GM19395 (cell line): ENCODE measurements at regions not wholly inside any gene's neighbourhood (a gene's known extent, or its start where the extent isn't known, plus 50 kb on each side); places are given as distances from the start of the nearest gene placed in this dataset.
"Not testable (repeated sequence)": the region's sequence is repeated elsewhere in the genome, so short reads cannot be mapped to it uniquely, and the experiment has no call there.

Experiments used
- ATAC-seq: cut with Tn5 transposase; IDR thresholded peaks from one replicate; pipeline ENCODE4 v1.9.1; 2021; ENCODE audit warnings: mild to moderate bottlenecking, moderate library complexity; ENCODE audit not compliant: unreplicated experiment

GRCh38 chr14:22176957-22177356 lies 412.1 kb downstream of the DAD1 start:
- ATAC-seq: no peak

DNA sequence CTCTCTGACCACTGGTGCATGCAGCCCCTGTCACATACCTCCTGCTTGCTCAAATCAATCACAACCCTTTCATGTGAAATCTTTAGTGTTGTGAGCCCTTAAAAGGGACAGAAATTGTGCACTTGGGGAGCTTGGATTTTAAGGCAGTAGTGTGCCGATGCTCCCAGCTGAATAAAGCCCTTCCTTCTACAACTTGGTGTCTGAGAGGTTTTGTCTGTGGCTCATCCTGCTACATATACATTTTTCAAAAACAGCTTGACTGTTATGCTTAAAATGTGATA lies 413.8 kb downstream of the DAD1 start:
- ATAC-seq: not testable (repeated sequence)

DNA sequence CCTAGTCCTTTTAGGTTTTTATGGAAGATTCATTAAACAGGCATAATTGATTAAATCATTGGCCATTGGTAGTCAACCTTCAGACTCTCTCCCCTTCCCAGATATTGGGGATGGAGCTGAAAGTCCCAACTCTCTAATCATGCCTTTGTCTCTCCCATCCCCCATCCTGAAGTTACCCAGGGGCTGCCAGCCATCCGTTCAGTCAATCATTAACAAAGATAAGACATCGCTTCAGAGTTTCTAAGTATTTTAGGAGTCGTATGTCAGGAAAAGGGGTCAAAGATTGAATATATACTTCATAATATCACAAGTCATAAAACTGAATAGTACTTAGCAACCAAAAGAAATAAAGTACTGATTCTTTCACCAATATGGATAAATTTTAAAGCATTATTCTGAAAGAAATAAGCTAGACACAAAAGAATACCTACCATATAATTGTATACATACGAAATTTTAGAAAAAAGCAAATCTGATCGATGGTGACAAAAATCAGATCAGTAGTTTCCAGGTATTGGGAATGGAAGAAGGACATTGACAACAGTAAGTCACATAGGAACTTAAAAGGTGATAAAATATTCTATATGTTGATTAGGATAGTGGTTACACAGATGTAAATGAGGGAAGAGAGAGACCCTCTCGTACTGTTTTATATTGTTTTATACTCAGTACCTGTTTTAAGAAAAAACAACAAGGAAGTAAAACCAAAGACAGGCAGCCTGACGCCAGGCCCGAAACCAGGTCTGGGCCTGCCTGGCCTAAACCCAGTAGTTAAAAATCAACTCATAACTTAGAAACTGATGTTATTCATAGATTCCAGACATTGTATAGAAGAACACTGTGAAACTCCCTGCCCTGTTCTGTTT lies 414.4 kb downstream of the DAD1 start:
- ATAC-seq: no peak

GRCh38 chr14:22168092-22168955 lies 420.7 kb downstream of the DAD1 start:
- ATAC-seq: no peak

DNA sequence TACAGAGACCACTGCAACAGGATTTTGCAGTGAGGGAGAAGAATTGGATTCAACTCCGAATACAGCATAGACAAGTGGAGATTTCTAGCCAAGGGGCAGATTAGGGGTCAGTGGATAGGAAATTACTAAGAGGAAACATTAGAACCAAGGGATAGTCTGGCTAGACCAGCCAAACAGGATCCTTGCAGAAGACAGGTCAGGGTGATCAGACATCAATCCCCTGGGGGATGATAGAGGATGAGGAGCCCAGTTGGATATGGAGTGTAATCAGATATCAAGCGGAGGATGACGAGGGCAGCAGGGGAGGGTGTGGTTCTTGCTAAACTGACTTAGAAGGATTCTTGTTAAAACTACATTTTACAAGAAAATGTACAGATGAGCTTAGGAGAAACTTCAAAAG lies 424.4 kb downstream of the DAD1 start:
- no peak for ATAC-seq

GRCh38 chr14:22163051-22163450 lies 426.0 kb downstream of the DAD1 start:
- no peak for ATAC-seq

- ATAC-seq: no peak
These were observed 429.1 kb downstream of the DAD1 start for GRCh38 chr14:22159957-22160356.

DNA sequence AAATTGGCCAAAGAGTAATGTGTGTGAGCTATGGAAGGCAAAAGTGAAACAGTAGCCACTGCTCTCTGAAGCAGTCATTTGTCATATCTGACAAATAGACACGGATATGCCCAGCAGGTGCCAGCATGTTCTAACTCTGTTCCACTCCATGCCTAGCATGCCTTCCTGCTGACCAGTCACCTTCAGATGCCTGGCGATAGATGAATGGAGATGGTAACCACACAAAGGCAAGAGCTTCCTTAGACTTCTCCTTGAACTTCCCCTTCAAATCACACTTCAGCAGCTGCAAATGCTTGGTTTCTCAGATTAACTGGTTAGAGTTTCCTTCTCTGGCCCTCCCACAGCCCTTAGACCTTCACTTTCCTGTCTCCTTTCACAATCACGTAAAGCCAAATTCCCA lies 429.9 kb downstream of the DAD1 start:
- no peak for ATAC-seq

DNA sequence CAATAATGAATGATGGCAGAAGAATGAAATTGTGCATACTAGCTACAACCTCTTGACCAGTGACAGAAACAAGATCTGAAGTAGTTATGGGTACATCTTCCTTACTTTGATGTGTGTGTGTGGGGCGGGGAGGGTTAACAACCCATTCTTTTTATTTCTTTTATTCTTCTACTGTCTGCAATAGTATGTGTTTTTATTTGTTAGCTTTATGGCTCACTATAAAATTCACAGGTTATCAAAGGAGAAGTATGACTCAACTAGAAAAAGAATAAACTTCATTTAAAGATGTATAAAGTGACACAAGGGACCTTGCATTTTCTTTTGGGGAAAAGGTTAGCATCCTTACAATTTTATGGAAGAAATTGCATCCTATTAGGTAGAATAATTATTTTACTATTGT lies 430.5 kb downstream of the DAD1 start:
- no peak for ATAC-seq

GRCh38 chr14:22155571-22155970 lies 433.5 kb downstream of the DAD1 start:
- no peak for ATAC-seq

DNA sequence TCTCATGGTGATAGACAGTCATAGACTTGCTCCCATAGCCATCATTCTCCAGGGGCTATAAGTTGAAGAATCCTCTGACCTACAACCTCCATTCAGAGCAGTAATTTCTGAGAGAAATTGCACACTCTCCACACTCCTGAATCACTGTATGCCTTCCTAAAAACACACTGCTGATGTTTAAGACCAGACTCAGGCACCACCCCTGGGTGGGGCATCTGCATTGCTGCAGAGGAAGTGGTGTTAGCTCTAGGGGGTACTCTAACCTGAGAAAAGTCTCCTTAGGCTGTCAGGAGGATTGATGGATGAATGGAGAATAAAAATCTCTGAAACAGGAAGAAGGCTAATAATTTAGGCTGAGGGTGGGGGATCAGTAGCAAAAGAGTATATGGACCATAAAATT lies 436.1 kb downstream of the DAD1 start:
- ATAC-seq: no peak

DNA sequence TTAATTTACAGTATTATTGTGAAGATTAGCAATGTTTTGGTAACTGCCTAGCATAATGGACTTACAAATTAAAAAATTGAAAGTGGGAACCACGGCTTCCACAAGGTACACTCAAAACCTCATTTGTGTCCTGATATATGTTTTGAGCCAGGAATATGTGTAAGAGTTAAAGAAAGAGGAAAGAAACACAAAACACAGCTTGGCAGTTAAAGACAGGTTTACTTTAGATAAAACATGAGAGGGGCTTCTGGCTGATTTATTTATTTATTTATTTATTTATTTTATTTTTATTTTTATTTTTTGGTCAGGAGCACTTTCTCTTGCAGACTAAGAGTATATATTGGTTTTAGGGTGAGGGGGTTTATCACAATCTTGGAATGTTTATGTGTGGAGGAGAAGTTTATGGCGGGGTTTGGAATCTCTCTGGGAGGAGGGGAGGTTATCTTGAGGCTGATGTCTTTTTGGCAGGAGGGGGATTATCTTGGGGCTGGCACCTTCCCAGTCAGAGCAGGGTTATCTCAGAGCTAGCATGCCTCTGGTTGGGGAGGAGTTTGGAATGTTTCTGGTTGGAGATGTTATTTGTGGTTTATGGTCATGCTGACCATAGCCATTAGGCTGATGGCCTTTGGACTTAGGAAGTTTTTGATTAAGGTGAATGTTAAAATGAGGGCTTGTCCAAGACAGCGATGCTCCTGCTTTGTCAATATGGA lies 436.7 kb downstream of the DAD1 start:
- ATAC-seq: no peak

DNA sequence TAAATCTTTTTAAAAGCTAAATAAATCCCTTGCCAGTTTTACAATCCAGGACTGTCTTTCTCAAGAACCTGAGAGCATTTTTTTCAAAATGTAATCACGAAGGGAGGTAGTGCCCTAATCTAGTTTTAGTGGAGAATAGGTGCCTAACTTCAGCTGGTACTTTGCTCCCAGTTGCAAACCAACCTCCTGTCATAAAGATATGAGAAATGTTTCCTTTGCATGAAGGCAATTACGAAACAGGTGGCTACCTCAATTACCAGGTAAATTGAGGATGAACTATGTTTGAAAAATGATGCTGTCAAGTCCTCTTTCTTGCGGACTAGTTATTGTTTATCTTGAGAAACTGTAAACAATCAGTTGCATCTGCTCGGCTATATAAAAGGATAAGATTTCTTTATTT lies 437.9 kb downstream of the DAD1 start:
- ATAC-seq: no peak

GRCh38 chr14:22149058-22149457 lies 440.0 kb downstream of the DAD1 start:
- ATAC-seq: no peak

GRCh38 chr14:22147716-22148115 lies 441.3 kb downstream of the DAD1 start:
- no peak for ATAC-seq

- ATAC-seq: no peak
These were observed 445.7 kb downstream of the DAD1 start for GRCh38 chr14:22143363-22143762.

GRCh38 chr14:22140633-22141032 lies 448.4 kb downstream of the DAD1 start:
- ATAC-seq: no peak

- no peak for ATAC-seq
These were observed 457.1 kb downstream of the DAD1 start for GRCh38 chr14:22131749-22132476.

- no peak for ATAC-seq
These were observed 450.5 kb upstream of the OR4E1 start for GRCh38 chr14:22124073-22124613.

GRCh38 chr14:22122829-22123560 lies 449.4 kb upstream of the OR4E1 start:
- no peak for ATAC-seq
